GM23338 (cell line): ENCODE measurements at regions not wholly inside any gene's neighbourhood (a gene's known extent, or its start where the extent isn't known, plus 50 kb on each side); places are given as distances from the start of the nearest gene placed in this dataset.

Source experiments
- CTCF ChIP-seq, 2 experiments: fragments of 200-600 bp in 1 of 2; sonication (generic) in 1 of 2; conservative IDR thresholded peaks; 2 replicates each; pipeline versions ENCODE4 v1.5.1 to v1.6.1; 2016 to 2017; ENCODE audit warnings: antibody characterized with exemption in 2 of 2, low read depth in 2 of 2, mild to moderate bottlenecking in 2 of 2, moderate library complexity in 1 of 2
- NANOG ChIP-seq: IDR thresholded peaks from 2 replicates; pipeline ENCODE4 v1.6.1; 2016; ENCODE audit warnings: antibody characterized with exemption, borderline replicate concordance
- POLR2AphosphoS5 ChIP-seq: IDR thresholded peaks from 2 replicates; pipeline ENCODE4 v1.6.1; 2016; ENCODE audit warnings: antibody characterized with exemption, low read depth

- no peak for TF ChIP-seq POLR2AphosphoS5
- TF ChIP-seq CTCF (conservative IDR thresholded peaks at IDR 0.05; ENCODE audit: low read depth in 2 of 2): no peak
- no peak for TF ChIP-seq NANOG
These were observed 53.1 kb upstream of the OSBPL3 start for GRCh38 chr7:25032774-25033743.
